Caki2 (cell line): ENCODE measurements at regions not wholly inside any gene's neighbourhood (a gene's known extent, or its start where the extent isn't known, plus 50 kb on each side); places are given as distances from the start of the nearest gene placed in this dataset.
A peak's percentile ranks its signal among the peaks of the same experiment; 100 is the strongest.

Experiments
- DNase-seq: peaks from one replicate; pipeline ENCODE4 v3.0.0-alpha.2; 2015; ENCODE audit warnings: low read depth
- in situ Hi-C: cut with HindIII; loops from 2 replicates; pipeline ENCODE4 v1.10.0; 2016; ENCODE audit warnings: low sequenced_read_pairs, low pct_unique_long_range_greater_than_20kb, mixed read lengths

- in situ Hi-C loops, result no loop called here
Measured at GRCh38 chr6:21738180-21739094, 144.9 kb downstream of the SOX4 start.

GRCh38 chr6:21739241-21739640 is 145.7 kb downstream of the SOX4 start:
- no peak for DNase-seq
- in situ Hi-C loops, result no loop called here

More at GRCh38 chr6:21738180-21739094, 144.9 kb downstream of the SOX4 start:
- DNase-seq, result no peak

DNA sequence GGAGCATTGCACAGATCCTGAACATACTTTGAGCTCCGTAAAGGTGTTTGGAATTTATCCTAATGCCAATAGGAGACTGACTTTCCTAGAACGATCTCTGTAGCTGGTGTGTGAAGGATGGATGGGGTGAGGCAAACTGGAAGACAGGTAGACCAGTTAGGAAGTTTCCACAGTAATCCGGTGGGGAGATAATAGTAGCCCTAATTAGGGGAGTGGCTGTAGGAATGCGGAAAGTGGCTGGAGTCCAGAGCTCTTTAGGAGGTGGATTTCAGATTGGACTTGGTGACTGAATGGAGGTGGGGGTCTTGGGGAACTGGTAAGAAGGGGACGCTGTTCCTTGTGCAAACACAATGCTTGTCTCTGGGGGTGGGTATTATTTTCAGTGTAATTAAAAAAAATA is 146.3 kb downstream of the SOX4 start:
- DNase-seq, result no peak
- in situ Hi-C loops, result no loop called here

DNA sequence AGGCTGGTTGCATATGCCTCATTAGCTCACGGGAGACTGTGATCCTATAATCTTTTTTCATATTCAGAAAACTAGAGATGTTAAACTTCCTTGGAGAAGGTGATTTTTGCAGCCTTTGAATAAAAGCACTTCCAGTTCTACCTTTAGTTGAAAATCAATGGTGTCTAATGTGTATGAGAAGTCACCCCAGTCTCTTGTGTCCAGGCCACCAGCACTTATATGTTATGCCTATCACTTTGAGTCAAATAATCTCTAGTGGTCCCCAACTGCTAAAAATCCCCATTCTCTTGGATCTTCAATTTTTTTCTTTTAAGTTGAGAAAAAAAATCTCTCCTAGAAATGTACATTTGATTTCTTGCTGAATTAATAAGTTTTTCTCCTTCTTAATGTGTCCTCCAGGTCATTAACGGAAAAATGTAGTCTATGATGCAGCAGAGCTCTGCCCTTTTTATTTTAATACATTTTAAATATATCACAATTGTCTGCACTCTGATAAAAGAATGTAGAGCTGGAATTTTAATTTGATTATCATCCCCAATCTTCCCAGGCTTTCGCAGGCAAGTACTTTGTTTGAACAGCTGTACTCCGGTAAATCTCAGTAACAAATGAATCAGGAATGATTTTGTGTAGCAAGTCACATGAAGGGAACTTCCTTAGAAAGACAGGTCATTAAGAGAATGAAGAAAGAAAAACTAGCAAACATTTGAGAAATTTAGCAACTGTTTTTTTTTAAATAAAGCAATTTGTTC is 147.0 kb downstream of the SOX4 start:
- in situ Hi-C loops, result no loop called here
- no peak for DNase-seq

- in situ Hi-C loops, result no loop called here
- DNase-seq, result no peak
Measured at GRCh38 chr6:21741221-21742109, 147.9 kb downstream of the SOX4 start.

GRCh38 chr6:21742238-21742660 is 148.7 kb downstream of the SOX4 start:
- in situ Hi-C loops, result no loop called here
- DNase-seq, result peak; percentile 44

DNA sequence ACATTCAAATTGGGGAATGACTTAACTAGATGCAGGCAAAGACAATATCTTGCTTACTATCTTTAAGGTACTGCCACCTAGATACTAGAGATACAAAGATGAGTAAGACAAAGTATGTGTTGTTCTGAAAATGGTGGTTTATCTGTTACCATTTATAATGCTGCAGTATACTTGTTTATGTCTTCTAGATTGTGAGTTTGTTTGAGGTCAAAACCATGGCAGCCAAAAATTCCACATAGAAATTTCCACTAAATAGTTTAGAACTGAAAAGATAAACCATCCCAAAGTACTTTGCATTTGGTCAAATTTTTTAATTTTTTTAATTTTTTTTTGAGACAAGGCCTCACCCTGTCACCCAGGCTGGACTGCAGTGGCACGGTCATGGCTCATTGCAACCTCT is 150.8 kb downstream of the SOX4 start:
- in situ Hi-C loops, result no loop called here
- DNase-seq, result no peak

GRCh38 chr6:21745543-21746337 is 152.2 kb downstream of the SOX4 start:
- in situ Hi-C loops, result no loop called here
- no peak for DNase-seq

DNA sequence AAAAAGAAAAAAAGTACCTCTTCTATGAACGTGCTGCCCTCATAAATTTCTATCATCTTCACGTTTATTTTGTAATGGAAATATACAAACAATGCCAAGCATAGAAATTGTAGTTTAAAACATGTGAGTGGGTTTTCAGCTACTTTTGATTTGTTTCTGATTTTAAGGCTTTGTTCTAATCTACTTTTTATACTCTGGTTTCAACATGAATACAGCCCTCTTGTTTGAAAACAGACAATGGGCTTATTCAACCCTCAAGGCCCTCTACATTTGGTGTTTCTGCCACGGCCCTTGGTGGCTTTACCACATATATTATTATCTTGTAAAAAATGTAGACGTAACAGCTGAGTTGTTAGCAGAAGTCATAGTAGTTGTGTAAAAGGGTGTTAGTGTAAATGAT is 153.9 kb downstream of the SOX4 start:
- in situ Hi-C loops, result no loop called here
- no peak for DNase-seq

- in situ Hi-C loops, result no loop called here
- no peak for DNase-seq
Measured at GRCh38 chr6:21748343-21749056, 154.9 kb downstream of the SOX4 start.

- no peak for DNase-seq
- in situ Hi-C loops, result no loop called here
Measured at GRCh38 chr6:21749754-21750153, 156.2 kb downstream of the SOX4 start.

DNA sequence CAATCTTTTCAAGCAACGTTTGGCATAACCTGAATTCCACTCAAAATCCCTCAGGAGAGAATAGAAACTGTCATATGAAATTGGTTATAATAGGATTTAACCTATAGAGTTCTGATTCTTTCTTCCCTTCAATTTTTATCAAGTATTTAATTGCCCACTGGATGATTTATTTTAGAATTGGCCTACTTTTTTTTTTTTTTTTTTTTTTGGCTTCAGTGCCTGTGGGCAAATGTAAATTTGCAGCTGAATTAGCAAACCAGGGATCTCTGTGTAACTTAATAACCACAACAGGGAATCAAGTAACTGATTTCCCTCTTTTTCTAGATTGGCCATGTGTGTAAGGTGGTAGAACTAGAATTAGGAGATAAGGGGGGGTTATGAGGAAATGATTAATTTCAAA is 157.0 kb downstream of the SOX4 start:
- DNase-seq, result no peak
- in situ Hi-C loops, result no loop called here

DNA sequence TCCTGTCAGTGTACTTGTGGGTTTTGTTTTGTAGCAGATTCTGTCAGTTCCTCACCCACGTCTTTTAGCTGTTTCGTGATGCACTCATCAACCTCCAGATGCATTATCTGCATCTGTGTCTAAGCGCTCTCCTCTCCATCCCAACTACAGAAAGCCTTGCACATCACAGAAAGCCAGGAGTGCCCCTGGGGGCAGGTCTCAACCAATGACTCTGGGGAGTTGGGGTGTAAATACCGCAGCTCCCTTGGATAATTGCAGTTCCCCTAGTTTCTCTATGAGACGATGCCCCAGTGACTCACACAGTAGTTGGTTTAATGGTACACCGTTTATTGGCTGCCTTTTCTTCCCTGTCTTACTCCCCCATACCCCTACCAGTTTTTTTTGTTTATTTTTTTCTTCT is 158.1 kb downstream of the SOX4 start:
- no peak for DNase-seq
- in situ Hi-C loops, result no loop called here

DNA sequence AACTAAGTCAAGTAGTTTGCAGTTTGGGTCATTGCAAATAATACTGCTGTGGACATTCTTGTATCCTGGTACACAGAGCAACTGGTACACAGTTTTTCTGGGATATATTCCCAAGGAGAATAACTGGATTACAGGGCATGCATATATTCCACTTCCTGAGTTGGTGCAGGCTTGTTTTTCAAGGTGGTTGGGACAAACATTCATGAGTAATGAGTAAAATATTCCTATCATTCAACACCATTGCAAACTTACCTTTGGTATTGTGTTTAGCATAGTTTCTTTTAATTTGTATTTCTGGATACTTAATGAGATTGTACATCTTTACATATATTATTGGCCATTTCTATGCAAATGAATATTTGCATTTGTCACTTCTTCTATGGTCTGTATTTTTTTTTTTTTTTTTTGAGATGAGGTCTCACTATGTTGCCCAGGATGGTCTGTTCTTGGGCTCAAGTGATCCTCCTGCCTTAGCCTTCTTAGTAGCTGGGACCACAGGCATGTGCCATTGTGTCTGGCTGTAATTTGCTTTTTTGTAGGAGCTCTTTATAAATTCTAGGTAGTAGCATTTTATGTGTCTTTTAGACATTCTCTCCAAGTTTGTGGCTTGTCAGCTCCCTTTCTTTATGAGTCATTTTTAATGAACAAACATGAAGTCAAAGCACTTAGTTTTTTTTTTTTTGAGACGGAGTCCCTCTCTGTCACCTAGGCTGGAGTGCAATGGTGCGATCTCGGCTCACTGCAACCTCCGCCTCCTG is 158.7 kb downstream of the SOX4 start:
- peak; percentile 40 for DNase-seq
- in situ Hi-C loops, result no loop called here

DNA sequence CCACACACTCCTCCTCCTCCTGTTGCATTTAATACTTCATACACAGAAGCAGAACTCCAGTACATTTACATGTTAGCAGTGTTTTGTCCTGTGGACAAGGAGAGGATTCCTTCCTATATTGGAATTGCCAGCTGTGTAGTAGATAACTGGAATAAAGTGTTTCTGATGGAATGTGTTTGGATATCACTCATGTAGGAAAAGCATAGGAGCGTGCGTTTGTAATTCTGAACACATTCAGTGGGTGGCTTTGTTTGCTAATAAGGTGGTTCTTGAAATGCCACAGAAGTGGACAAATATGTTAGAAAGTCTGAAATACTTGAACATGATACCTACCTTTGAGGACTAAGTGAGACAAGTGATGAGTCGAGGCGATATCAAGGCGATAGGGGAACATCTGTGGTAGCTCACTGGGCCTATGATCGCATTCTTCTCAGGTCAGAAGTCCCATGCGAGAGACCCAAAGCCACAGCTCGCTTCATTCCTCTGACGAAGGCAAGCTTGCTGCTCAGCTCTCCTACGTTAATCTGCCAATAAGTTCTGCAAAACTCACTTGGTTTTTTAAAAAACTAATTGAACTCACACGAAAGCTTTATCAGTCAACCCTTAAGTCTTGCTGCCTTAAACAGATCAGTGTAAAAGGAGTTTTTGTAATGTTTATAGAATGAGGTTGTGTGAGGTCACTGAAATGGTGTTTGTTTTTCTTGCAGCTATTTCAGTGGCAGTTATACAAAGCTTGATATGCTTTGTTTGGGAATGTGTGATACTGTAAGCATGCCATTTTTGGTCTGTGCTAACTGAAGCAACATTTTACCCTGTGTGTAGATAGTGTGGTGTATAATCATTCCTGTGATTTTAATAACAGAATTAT is 159.9 kb downstream of the SOX4 start:
- DNase-seq, result peak; percentile 79

GRCh38 chr6:21754891-21755290 is 161.3 kb downstream of the SOX4 start:
- peak; percentile 69 for DNase-seq

More for the DNA sequence above, 159.9 kb downstream of the SOX4 start:
- in situ Hi-C loops, result no loop called here

More at GRCh38 chr6:21754891-21755290, 161.3 kb downstream of the SOX4 start:
- in situ Hi-C loops, result no loop called here
